ENCODE measurements at regions not wholly inside any gene's neighbourhood (a gene's known extent, or its start where the extent isn't known, plus 50 kb on each side); places are given as distances from the start of the nearest gene placed in this dataset.

GRCh38 chr17:83144421-83145357, 65.3 kb downstream of the METRNL start:
- TF ChIP-seq, protein P1, sequence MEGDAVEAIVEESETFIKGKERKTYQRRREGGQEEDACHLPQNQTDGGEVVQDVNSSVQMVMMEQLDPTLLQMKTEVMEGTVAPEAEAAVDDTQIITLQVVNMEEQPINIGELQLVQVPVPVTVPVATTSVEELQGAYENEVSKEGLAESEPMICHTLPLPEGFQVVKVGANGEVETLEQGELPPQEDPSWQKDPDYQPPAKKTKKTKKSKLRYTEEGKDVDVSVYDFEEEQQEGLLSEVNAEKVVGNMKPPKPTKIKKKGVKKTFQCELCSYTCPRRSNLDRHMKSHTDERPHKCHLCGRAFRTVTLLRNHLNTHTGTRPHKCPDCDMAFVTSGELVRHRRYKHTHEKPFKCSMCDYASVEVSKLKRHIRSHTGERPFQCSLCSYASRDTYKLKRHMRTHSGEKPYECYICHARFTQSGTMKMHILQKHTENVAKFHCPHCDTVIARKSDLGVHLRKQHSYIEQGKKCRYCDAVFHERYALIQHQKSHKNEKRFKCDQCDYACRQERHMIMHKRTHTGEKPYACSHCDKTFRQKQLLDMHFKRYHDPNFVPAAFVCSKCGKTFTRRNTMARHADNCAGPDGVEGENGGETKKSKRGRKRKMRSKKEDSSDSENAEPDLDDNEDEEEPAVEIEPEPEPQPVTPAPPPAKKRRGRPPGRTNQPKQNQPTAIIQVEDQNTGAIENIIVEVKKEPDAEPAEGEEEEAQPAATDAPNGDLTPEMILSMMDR (conservative IDR thresholded peaks at IDR 0.05; ENCODE audit: low read depth, low read length): no peak
- H3K4me3 ChIP-seq (ENCODE audit: low read length): no peak overlapping the region
- no peak for DNase-seq (ENCODE audit: low read depth)

- H3K4me3 ChIP-seq (ENCODE audit: low read length): no peak overlapping the region
These were observed 65.9 kb downstream of the METRNL start for GRCh38 chr17:83145358-83145738.

DNA sequence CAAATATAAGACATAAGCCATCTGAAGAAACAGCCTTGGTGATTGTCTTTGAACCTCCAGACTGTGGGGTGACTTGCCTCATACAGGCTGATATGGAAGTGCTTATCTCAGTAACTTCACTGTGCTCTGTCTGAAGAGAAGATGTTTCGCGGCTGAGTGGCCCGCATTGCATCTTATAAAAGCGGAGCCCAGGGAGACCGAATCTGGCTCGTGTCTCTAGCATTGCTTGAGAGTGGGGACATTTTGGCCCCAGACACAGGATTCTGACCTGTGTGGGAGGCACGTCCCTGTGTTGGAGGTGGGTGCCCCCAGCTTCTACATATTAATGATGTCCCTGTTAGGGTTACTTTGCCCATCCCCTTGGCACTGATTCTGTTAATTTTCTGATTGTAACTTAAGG, 66.4 kb downstream of the METRNL start:
- H3K4me3 ChIP-seq (ENCODE audit: low read length): no peak overlapping the region
- TF ChIP-seq, protein P1 (conservative IDR thresholded peaks at IDR 0.05; ENCODE audit: low read depth, low read length): no peak
- DNase-seq (ENCODE audit: low read depth): no peak

More at GRCh38 chr17:83145358-83145738, 65.9 kb downstream of the METRNL start:
- DNase-seq (ENCODE audit: low read depth): no peak
- TF ChIP-seq, protein P1 (conservative IDR thresholded peaks at IDR 0.05; ENCODE audit: low read depth, low read length): no peak

DNA sequence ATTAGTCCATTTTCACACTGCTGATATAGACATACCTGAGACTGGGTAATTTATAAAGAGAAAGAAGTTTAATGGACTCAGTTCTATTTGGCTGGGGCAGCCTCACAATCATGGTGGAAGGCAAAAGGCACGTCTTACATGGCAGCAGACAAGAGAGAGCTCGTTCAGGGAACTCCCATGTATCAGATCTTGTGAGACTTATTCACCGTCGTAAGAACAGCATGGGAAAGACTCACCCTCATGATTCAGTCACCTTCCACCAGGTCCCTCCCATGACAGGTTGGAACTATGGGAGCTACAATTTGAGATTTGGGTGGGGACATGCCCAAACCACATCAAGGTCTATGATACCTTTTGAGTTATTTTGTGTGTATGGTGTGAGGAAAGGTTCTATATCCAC, 66.9 kb downstream of the METRNL start:
- no peak for DNase-seq (ENCODE audit: low read depth)
- TF ChIP-seq, protein P1 (conservative IDR thresholded peaks at IDR 0.05; ENCODE audit: low read depth, low read length): no peak
- no peak overlapping the region for H3K4me3 ChIP-seq (ENCODE audit: low read length)

DNA sequence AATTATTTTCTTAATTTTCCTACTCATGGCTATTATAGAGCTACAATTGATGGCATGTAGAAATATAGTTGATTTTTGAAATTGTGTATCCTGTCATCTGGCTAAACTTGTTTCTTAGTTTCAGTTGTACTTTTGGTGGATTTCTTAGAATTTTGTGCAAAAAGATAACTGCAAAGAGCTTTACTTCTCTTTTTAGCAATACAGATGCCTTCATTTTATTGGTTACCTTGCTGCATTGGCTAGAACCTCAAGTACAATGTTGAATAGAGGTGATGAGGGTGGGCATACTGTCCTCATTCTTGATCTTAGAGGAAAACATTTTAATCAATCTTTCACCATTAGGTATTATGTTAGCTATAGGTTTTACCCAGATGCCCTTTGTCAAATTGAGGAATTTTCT, 67.9 kb downstream of the METRNL start:
- H3K4me3 ChIP-seq (ENCODE audit: low read length): no peak overlapping the region
- DNase-seq (ENCODE audit: low read depth): no peak
- TF ChIP-seq, protein P1 (conservative IDR thresholded peaks at IDR 0.05; ENCODE audit: low read depth, low read length): no peak

DNA sequence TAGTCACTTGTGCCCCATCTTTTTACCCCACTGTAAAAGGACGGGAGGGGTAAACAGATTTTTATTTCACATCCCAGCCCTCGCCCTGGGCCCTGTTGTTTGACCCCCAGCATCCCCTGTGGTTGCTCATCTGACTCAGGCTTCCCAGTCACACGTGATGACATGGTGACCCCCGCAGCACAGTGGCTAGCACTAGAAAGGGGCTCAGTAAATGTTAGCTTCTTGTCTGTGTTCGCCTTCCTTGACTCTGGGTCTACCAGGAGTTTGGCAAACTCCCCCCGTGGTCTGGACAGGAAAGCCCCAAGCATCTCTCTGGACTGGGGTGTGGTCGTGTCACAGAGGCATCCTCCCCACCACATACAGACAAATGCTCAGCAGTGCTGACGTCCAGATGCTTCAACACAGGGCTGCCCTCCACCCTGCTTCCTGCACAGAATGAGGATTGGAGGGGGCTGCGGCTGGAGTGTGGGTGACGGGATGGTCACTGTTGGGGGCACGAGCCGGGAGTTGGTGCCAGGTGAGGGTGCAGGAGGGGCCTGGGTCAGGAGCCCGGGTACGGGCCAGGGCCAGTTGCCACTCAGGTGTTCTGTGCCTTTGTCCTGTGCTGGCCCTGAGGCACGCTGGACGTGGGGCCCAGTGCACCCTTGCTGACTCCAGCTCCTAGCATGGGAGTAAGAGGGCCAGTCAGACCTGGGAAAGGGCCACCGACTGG, 69.1 kb downstream of the METRNL start:
- DNase-seq (ENCODE audit: low read depth): no peak
- TF ChIP-seq, protein P1 (conservative IDR thresholded peaks at IDR 0.05; ENCODE audit: low read depth, low read length): no peak

More for the DNA sequence above, 69.1 kb downstream of the METRNL start:
- H3K4me3 ChIP-seq (ENCODE audit: low read length): no peak overlapping the region

Data from retinal pigment epithelial cell (primary cell).